CD4-positive, alpha-beta T cell treated with Interleukin-21 for 1 hour (primary cell): ENCODE measurements at regions not wholly inside any gene's neighbourhood (a gene's known extent, or its start where the extent isn't known, plus 50 kb on each side); places are given as distances from the start of the nearest gene placed in this dataset.
"Not testable (repeated sequence)": the region's sequence is repeated elsewhere in the genome, so short reads cannot be mapped to it uniquely, and the experiment has no call there.

Source experiments
- DNase-seq: peaks from one replicate; pipeline ENCODE4 v3.0.0-alpha.2; 2020

DNA sequence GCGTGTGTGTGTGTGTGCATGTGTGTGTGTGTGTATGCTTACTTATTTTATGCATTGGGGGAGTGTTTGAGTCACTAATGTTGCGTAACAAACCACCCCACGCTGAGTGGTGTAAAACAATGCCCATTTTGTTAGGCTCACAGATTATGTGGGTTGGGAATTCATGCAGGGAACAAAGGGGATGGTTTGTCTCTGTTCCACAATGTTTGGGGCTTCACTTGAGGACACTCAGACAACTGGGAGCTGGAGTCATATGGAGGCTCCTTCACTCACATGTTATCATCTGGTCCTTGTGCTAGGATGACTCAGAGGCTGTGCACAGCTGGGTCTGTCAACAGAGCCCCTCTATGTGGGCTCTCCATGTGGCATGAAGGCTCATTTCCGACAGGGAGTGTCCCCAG lies 51.3 kb upstream of the LARGE1 start:
- DNase-seq = no peak

DNA sequence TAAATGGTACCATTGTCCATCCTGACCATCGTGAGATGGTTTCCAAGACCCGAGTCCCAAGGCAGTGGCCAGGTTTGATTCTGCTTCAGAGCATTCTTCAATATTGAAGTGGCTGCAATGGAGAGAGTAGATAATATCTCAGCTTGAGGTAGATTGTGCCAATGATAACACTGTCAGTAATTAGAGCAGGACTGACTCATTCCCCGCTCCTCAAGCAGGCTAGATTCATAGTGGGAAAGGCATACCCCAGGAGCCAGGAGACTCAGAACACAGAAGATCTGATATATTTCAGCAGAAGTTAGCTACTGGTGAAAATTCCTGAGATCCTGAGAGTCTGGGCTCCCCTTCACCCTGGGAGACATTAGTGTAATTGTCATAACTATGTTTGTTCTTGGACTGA lies 55.6 kb upstream of the LARGE1 start:
- DNase-seq = no peak

DNA sequence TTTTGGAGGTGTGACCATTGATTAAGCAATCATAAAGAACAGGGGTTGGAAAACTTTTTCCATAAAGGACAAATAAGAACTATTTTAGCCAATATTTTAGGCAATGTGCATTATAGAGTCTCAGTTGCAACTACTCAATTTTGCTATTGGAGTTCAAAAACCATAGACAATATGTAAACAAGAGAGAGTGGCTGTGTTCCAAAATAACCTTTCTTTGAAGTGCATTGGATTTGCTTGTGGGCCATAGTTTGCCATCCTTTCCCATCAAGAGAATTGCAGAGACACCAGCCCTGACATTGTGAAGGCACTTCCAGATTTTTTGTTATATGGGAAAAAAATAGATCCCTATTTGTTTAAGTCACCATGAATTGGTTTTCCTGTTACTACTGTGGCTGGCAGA lies 63.3 kb upstream of the LARGE1 start:
- no peak for DNase-seq

DNA sequence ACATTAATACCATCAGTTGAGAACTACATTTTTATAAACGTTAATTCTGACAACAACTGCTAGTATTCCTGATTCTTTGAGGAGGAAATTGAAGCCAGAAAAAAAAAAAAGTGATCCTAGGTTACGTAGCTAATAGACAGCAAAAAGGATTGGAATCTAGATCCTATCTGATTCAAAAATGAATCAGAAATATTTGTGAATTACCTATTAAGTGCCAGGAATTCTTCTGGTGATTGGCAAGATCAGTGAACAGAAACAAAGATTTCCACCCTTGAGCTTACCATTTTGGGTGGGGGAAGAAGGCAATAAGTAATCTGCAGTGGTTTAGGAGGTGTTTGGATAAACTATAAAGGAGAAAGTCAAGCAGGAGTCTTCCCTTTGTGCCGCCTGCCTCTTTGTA lies 63.9 kb upstream of the LARGE1 start:
- no peak for DNase-seq

DNA sequence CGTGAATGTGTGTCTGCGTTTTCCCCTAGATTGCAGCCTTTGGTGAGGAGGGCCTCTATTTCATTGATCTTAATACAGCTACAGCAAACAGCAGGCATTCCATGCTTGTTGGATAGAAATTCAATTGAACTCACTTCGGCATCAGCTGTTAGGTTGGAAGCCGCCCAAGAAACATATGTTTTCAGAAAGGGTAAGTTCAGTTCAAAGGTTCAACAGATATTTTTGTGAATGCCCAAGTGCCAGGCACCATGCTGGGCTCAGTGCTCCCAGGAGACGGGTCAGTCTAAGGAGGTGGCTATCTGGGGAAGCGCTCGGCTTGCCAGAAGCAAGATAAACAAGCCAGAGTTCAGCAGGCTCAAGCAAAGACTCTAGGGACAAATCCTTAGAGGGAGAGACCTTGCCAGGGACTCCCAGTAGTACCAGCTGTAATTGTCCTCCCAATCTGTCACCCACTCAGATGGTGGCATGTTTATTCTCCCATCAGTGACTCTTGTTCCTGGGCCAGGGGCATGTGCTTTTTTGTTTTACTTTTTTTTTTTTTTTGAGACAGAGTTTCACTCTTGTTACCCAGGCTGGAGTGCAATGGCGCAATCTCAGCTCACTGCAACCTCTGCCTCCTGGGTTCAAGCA lies 64.5 kb upstream of the LARGE1 start:
- DNase-seq = no peak

DNA sequence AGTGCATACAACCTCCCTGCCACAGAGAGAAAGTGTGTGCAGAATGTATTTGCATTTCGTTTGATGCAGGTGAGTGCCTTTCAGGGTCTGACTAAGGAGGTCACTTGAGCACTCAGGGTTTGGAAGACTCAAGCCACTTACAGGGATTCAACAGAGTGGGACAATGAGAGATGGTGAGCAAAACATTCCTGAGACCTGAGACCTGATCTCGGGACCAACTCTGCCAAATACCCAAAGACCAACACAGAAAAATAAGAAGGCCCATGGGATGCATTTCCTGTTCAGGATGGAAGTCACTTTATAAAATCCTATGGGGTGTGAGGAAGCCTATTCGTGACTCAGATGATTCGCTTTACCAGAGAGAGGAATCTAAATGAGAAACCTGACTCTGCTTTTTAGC lies 65.2 kb upstream of the LARGE1 start:
- DNase-seq = no peak

DNA sequence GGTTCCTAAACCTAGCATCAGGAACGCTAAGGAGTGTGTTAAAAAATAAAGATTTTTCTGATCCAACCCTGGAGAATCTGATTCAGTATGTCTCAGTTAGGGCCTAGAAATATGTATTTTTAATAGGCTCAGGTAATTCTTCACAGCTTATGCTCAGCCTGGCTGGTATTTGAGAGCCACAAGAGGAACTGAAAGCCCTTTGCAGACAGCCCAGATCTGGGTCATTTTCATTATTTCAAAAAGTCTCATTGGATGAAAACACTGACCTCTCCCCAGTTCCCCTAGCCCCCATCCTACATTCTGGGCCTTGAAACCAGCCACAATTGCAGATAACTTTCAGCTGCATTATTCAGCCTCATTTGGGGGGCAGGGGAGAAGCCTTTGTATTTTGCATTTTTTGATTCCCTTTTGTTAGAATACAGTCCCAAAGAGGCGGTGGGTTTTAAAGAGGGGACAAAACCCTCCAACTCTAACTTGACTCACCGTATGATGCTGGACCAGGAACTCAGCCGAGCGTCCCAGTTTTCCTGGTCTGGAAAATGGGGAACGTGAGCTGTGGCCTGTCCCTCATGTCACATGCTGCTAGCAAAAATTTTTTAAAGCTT lies 66.0 kb upstream of the LARGE1 start:
- DNase-seq = no peak

DNA sequence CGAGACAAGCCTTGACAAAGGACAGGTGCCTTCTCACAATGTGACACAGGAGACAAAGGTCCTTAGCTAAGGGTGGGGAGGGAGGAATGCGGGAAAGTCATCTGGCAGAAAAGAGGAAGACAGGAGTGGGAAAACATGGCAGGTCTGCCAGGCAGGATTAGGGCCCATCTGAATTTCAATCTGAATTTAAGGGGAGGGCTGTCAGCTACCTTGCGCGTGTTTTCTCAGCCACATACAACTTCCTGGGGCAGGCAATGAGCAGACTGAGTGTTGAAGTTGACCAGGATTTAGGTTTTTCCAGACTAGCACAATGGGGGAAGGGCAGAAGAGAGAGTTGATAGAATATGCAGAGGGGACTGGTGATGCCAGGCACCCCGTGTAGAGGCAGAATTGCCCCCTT lies 66.7 kb upstream of the LARGE1 start:
- DNase-seq = no peak

DNA sequence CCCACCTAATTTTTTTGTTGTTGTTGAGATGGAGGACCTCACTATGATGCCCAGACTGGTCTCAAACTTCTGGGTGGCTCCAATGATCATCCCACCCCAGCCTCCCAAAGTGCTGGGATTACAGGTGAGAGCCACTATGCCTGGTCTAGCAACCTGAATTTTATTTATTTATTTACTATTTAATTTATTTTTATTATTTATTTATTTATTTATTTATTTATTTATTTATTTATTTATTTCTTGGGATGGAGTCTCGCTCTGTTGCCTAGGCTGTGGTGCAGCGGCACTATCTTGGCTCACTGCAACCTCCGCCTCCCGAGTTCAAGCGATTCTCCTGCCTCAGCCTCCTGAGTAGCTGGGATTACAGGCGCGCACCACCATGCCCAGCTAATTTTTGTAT lies 69.0 kb upstream of the LARGE1 start:
- DNase-seq = not testable (repeated sequence)

DNA sequence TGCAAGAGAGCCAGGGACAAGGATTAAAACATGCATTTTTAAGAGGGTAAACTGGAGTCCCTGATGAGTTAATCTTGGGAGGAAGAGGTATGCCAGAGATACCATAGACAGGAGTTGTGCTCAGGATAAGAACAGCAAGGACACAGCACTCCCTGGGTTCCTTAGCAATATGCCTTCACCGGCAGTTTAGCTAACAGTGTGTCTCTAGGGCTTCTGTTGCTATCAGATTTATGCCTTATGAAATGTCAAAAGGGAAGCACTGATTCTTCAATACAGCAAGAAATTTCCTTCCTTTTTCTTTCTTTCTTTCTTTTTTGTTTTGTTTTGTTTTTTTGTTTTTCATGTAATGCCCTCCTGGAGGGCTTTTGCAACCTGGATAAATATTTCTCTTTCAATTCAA lies 71.3 kb upstream of the LARGE1 start:
- no peak for DNase-seq

DNA sequence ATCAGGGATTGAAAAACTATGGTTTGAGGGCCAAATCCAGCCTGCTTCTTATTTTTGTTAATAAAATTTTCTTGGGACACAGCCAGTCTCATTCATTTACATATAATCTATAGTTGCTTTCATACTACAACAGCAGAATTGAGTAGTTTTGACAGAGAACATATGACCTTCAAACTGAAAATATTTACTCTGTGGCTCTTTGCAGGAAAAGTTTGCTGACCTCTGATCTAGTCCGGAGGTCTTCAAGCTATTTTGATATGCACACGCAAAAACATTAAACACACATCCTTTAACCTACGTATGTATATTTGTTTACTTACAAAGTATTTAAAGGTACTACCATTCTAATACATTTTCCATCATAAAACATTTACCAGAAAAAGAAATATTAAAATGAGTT lies 76.5 kb upstream of the LARGE1 start:
- DNase-seq = no peak

DNA sequence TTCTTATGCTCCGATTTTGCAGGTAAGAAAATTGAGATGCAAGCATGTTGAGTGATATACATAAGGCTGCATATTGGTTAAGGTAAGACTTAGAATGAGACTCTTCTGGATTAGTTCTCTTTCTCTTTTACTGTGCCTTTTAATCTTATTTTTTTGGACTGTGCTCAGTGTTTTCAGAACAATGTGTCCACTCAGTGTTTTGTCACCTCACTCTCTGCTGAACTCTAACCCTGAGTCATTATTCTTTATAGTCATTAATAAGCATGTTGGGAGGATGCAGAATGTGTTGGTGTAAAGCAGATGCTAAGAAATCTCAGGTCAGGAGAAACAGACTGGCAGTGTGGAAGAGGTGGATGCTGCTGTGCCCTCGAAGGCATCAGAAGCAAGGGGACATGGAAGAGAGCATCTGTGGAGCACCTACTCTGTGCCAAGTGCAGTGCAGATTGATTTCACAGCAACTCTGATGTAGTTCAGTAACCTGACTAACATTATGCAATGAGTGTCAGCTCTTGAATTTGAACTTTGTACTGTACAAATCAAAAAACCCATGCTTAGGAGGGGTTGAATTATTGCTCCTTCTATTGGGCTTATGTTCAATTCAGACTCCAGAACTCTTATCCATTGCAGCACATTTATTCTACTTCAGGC lies 80.7 kb upstream of the LARGE1 start:
- no peak for DNase-seq

DNA sequence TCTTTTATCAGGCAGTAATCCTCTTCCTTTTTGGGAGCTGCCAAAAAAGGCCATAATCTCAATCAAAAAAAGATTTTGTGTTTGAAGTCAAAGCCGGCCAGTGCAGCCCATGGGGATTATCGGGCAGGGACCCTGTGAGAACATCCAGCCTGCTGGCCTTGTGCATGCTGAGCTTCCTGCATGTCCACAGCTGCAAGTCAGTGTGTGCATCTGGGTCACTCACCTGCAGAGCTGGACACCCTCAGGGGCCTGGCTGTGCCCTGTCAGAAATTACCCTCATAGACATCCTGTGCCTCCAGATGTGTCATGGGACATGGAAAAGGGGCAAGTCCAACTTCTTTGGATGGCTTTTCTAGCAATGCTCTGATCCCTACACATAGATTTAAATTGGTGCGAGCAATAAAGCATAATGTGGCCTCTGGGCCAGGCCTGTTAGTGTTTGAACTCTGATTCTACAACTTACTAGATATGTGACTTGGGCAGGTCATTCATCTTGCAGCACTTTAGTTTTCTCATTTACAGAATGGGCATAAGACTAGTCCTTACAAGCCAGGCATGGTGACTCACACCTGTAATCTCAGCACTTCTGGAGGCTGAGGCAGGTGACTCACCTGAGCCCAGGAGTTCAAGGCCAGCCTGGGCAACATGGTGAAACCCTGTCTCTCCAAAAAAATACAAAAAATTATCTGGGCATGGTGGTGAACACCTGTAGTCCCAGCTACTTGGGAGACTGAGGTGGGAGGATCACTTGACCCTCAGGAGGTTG lies 81.6 kb upstream of the LARGE1 start:
- DNase-seq = no peak

DNA sequence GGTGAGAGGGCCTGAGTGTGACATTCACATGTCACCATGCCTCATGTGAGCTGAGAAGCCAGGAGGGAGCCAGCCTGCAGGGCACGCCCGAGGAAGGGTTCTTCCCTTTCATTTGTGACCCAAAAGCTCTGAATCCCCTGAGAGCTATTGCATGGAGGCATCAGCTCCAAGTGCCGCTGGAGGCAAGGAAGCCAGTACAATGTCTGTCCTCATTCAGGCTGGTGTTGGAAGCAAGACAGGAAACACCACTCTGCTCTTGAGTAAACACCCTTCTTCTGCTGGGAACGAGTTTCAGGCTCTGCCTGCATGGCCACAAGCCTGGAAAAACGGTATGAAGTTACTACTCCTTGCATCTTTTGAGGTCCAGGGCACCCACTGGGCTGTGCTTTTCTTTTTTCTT lies 83.8 kb upstream of the LARGE1 start:
- no peak for DNase-seq

DNA sequence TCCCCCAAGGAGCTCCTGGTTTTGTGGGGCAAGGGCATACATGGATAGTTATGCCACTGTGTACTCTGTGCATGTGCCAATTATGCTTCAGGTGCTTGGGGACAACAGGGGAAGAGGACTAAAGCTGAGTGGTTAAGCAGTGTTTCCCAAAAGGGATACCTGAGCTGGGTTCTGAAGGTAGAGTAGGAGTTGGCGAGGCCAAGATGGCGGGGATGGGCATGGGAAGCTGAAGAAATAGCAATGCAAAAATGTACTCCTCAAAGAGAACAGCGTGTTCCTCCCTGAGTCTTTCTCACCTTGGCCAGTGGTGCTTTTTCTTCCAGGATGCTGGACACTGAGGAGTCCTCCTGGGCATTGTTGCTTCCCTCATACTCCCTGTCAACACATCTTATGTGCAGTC lies 90.0 kb upstream of the LARGE1 start:
- no peak for DNase-seq

DNA sequence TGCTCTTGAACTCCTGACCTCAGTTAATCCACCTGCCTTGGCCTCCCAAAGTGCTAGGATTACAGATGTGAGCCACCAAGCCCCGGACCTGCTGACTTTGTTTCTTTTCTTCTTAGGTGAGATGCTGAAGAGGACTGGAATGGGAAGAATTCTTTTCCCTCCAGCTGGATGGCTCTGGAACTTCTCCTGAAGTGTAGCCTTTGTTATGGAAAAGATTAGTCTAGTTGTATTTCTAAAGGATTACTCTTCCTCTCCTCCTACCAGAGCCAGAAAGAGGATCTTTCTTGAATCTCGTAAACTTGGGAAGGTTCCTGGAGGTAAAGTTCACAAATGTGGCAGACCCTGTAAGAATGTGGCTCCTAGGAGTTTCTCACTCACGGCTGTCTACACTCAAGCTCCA lies 95.4 kb upstream of the LARGE1 start:
- DNase-seq = no peak

DNA sequence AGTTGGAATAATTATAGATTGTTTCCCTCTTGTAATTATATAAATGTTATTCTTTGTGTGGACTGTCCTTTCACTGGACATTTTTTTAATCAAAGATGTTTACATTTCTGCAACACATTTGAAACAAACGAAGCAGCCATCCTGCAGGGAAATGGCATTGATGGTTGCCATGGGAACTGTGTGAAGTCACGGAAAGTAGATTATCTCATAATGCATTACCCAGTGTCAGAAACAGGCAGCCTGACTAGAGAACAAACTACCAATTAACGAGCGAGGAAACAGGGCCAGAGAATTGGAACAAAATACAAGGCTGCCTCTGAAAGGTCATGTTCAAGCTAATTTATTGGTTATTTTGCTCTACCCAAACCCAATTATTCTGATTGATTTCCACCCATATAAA lies 96.9 kb upstream of the LARGE1 start:
- no peak for DNase-seq

DNA sequence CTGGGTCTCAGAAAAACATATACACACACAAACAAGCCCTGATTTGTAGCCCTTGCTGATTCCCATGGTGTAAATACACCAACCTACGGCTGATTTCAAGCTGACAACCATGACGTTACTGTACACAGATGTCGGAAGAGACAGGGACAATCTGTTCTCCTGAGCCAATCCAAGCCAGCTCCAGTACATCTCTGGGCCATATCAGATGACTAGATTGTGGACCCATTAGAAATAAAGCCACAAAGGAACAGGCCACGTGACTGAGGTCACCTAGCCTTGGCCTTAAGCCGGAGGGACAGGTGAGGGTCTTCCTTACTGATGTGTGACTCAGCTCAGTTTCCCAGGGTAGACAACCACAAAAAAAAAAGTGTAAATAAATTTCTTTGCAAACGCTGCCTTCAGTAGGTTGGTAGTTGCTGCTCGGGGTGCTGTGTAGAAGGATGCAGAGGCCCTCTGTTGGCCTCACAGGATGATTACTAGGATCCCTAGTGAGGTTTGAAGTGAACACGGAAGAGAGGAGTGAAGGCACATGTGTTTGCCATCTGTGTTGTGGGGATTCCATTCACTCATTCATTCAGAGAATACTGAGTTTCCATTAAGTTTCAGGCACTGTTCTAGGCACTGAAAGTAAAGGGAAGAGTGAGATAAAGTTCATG lies 99.0 kb upstream of the LARGE1 start:
- no peak for DNase-seq

DNA sequence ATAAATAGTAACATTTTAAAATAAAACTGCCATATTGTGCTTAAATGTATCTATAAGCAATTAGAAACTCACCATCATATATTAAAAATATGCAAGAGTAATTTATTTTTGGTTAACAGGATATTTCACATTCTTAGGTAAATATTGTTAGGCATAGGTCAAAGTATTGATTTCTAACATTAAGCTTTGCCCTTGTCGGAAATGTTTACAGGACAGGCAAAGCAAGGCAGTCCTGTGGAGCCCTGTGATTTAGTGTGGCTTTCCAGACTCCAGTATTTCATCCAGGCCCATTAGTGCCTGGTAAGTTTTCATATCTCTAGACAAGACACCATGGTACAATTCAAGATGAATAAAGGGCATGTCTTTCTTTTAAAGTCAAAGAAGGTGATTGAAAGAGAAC lies 114.9 kb upstream of the LARGE1 start:
- DNase-seq = no peak

DNA sequence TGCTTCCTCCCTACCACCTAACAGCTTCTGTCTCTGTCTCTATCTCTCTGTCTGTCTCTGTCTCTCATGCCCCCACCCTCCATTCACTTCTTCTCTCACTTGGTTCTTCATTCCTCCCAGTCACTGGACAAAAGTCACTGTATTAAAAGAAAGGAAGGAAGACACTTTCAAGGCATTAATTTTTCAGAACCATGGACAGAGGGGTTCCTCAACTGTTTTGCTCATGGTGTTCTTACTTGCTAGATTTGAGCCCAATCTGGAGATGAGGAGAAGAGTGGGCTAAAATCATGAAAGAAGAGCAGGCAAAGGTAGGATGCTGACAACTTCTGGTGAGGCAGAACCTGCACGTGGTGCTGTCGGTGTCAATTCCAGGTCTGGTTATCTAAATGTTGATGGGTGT lies 116.7 kb upstream of the LARGE1 start:
- no peak for DNase-seq

DNA sequence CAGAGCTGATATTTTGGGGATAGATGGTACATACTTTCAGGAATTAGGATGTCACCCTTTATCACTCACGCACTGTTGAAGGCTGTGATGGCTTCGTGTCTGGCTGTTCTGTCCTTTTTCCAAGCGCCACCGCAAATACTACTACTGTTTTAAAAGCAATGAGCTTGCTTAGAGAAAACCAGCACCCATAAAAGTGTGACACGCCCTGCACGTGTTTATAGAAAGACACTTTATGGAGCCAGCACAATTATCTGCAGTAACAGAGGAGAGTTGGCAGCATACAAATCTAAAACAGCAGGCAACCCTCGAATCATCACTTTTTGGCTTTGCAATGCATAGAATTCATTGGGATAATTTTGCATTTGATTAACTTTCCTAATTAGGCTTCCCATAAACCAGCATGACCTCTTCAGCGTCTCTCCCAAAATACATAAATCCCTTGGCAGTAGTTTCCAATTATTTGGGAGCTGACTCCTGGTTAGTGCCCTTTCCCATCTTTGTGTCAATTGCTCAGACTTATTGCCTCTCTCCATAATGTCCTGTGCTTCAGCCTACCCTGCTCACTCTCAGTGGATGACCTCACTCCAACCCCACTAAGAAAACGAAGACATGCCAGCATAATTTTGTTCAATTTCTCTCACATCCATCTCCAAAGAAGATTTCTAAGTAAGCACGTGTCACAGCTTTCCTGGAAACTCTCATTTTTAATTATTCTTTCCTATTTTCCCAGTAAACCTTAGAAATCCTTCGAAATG lies 118.7 kb upstream of the LARGE1 start:
- no peak for DNase-seq

DNA sequence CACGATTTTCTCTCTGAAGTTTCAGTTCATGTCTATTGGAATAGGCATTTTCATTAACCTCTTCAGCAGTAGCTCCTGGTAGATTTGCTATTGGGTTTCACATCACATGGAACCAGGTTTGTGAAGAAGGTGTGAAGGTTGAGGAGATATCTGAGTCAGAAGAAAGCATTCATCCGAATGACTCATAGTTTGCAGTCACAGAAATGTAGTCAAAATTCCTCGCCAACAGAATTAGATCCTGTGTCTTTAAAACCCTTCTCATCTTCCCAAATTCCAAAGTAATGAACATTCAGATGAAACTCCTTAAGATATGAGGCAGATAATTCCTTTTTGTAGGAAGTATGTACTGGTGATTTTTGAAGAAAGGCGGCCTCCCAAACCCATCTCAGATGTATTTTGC lies 125.0 kb upstream of the LARGE1 start:
- DNase-seq = no peak
